HCT116 (cell line): ENCODE measurements at regions not wholly inside any gene's neighbourhood (a gene's known extent, or its start where the extent isn't known, plus 50 kb on each side); places are given as distances from the start of the nearest gene placed in this dataset.

Experiments used
- ATF3 ChIP-seq: IDR thresholded peaks from 2 replicates; pipeline ENCODE4 v1.6.1; 2012
- CEBPB ChIP-seq: IDR thresholded peaks from 2 replicates; pipeline ENCODE4 v1.6.1; 2012; ENCODE audit warnings: low read depth
- CTCF ChIP-seq, 3 experiments: fragments of 200-600 bp in 1 of 3; sonication (generic) in 1 of 3; IDR thresholded peaks in 2 of 3; conservative IDR thresholded peaks in 1 of 3; 2 replicates each; pipeline ENCODE4 v1.5.1; 2012 to 2017; ENCODE audit warnings: low read depth in 2 of 3, low read length in 2 of 3, antibody characterized with exemption in 1 of 3, borderline replicate concordance in 1 of 3, control low read depth in 1 of 3, mild to moderate bottlenecking in 1 of 3, mixed read lengths in 1 of 3, mixed run types in 1 of 3, moderate library complexity in 1 of 3; ENCODE audit not compliant: insufficient read depth in 1 of 3
- EZH2 ChIP-seq: fragments of 200-600 bp; sonication (generic); IDR thresholded peaks from 2 replicates; pipeline ENCODE4 v1.6.1; 2017; ENCODE audit warnings: antibody characterized with exemption, mixed run types
- EZH2phosphoT487 ChIP-seq: fragments of 200-600 bp; IDR thresholded peaks from 2 replicates; pipeline ENCODE4 v1.6.1; 2018; ENCODE audit warnings: antibody characterized with exemption, borderline replicate concordance
- POLR2A ChIP-seq: IDR thresholded peaks from 2 replicates; pipeline ENCODE4 v1.7.0; 2011; ENCODE audit warnings: borderline replicate concordance; ENCODE audit not compliant: insufficient read depth, insufficient read length; ENCODE audit errors: extremely low read depth

- TF ChIP-seq CTCF (IDR thresholded peaks at IDR 0.05 in 2 of 3, conservative IDR thresholded peaks at IDR 0.05 in 1 of 3; ENCODE audit: borderline replicate concordance in 1 of 3, insufficient read depth in 1 of 3, low read depth in 2 of 3, low read length in 2 of 3) (no peak), ATF3 (no peak), CEBPB (no peak), EZH2phosphoT487 (no peak), POLR2A (no peak), EZH2 (no peak)
These were observed 115.6 kb upstream of the NOCT start for GRCh38 chr4:138899999-138900398.
